ENCODE measurements at regions not wholly inside any gene's neighbourhood (a gene's known extent, or its start where the extent isn't known, plus 50 kb on each side); places are given as distances from the start of the nearest gene placed in this dataset.

- Histone ChIP-seq H3K36me3 (ENCODE audit: insufficient read depth, low read length) (no peaks in the 10 kb centered on the region), H3K9me3 (ENCODE audit: low read depth, low read length) (no peaks in the 10 kb centered on the region), H3K4me3 (no peak overlapping the region), H3K9ac (ENCODE audit: insufficient read length) (no peak overlapping the region), H3K27ac (no peak overlapping the region)
- no peak for DNase-seq (ENCODE audit: low read depth, low spot score)
- TF ChIP-seq POLR2AphosphoS5 (IDR thresholded peaks at IDR 0.05; ENCODE audit: borderline replicate concordance, low read depth, low read length) (no peak), FOXP2 (optimal IDR thresholded peaks at IDR 0.05; ENCODE audit: control extremely low read depth, extremely low read length, insufficient read depth) (no peak), EZH2 (IDR thresholded peaks at IDR 0.05) (no peak)
Observed at GRCh38 chr11:111099028-111099713, 146.4 kb upstream of the POU2AF2 start.

GRCh38 chr11:111098091-111098490 lies 147.4 kb upstream of the POU2AF2 start:
- Histone ChIP-seq H3K27ac (no peak overlapping the region), H3K36me3 (ENCODE audit: insufficient read depth, low read length) (no peaks in the 10 kb centered on the region), H3K9ac (ENCODE audit: insufficient read length) (no peak overlapping the region), H3K4me3 (no peak overlapping the region), H3K9me3 (ENCODE audit: low read depth, low read length) (no peaks in the 10 kb centered on the region)
- no peak for DNase-seq (ENCODE audit: low read depth, low spot score)
- TF ChIP-seq FOXP2 (optimal IDR thresholded peaks at IDR 0.05; ENCODE audit: control extremely low read depth, extremely low read length, insufficient read depth) = no peak
- TF ChIP-seq POLR2AphosphoS5 (IDR thresholded peaks at IDR 0.05; ENCODE audit: borderline replicate concordance, low read depth, low read length) = no peak
- TF ChIP-seq EZH2 (IDR thresholded peaks at IDR 0.05) = no peak

GRCh38 chr11:111097191-111097590 lies 148.3 kb upstream of the POU2AF2 start:
- Histone ChIP-seq H3K27ac (no peak overlapping the region), H3K4me3 (no peak overlapping the region), H3K9ac (ENCODE audit: insufficient read length) (no peak overlapping the region), H3K9me3 (ENCODE audit: low read depth, low read length) (no peaks in the 10 kb centered on the region), H3K36me3 (ENCODE audit: insufficient read depth, low read length) (no peaks in the 10 kb centered on the region)
- TF ChIP-seq EZH2 (IDR thresholded peaks at IDR 0.05) (no peak), POLR2AphosphoS5 (IDR thresholded peaks at IDR 0.05; ENCODE audit: borderline replicate concordance, low read depth, low read length) (no peak), FOXP2 (optimal IDR thresholded peaks at IDR 0.05; ENCODE audit: control extremely low read depth, extremely low read length, insufficient read depth) (no peak)
- DNase-seq (ENCODE audit: low read depth, low spot score) = no peak

- Histone ChIP-seq H3K4me3 (no peak overlapping the region), H3K36me3 (ENCODE audit: insufficient read depth, low read length) (no peaks in the 10 kb centered on the region), H3K9ac (ENCODE audit: insufficient read length) (no peak overlapping the region), H3K9me3 (ENCODE audit: low read depth, low read length) (no peaks in the 10 kb centered on the region), H3K27ac (no peak overlapping the region)
- no peak for DNase-seq (ENCODE audit: low read depth, low spot score)
- TF ChIP-seq POLR2AphosphoS5 (IDR thresholded peaks at IDR 0.05; ENCODE audit: borderline replicate concordance, low read depth, low read length) = no peak
- no peak for TF ChIP-seq FOXP2 (optimal IDR thresholded peaks at IDR 0.05; ENCODE audit: control extremely low read depth, extremely low read length, insufficient read depth)
- no peak for TF ChIP-seq EZH2 (IDR thresholded peaks at IDR 0.05)
Observed at GRCh38 chr11:111095327-111095726, 150.2 kb upstream of the POU2AF2 start.

GRCh38 chr11:111093061-111093460 lies 152.5 kb upstream of the POU2AF2 start:
- Histone ChIP-seq H3K36me3 (ENCODE audit: insufficient read depth, low read length) (no peaks in the 10 kb centered on the region), H3K9me3 (ENCODE audit: low read depth, low read length) (no peaks in the 10 kb centered on the region), H3K9ac (ENCODE audit: insufficient read length) (no peak overlapping the region), H3K4me3 (no peak overlapping the region), H3K27ac (no peak overlapping the region)
- DNase-seq (ENCODE audit: low read depth, low spot score) = no peak
- TF ChIP-seq EZH2 (IDR thresholded peaks at IDR 0.05) = no peak
- no peak for TF ChIP-seq FOXP2 (optimal IDR thresholded peaks at IDR 0.05; ENCODE audit: control extremely low read depth, extremely low read length, insufficient read depth)
- TF ChIP-seq POLR2AphosphoS5 (IDR thresholded peaks at IDR 0.05; ENCODE audit: borderline replicate concordance, low read depth, low read length) = no peak

GRCh38 chr11:111091321-111091938 lies 154.1 kb upstream of the POU2AF2 start:
- H3K9ac ChIP-seq (ENCODE audit: insufficient read length) = no peak overlapping the region
- H3K9me3 ChIP-seq (ENCODE audit: low read depth, low read length) = no peaks in the 10 kb centered on the region
- no peak overlapping the region for H3K27ac ChIP-seq
- TF ChIP-seq EZH2 (IDR thresholded peaks at IDR 0.05) = no peak
- no peak for TF ChIP-seq FOXP2 (optimal IDR thresholded peaks at IDR 0.05; ENCODE audit: control extremely low read depth, extremely low read length, insufficient read depth)
- TF ChIP-seq POLR2AphosphoS5 (IDR thresholded peaks at IDR 0.05; ENCODE audit: borderline replicate concordance, low read depth, low read length) = no peak
- H3K4me3 ChIP-seq = no peak overlapping the region
- no peak for DNase-seq (ENCODE audit: low read depth, low spot score)
- no peaks in the 10 kb centered on the region for H3K36me3 ChIP-seq (ENCODE audit: insufficient read depth, low read length)

- Histone ChIP-seq H3K9ac (ENCODE audit: insufficient read length) (no peak overlapping the region), H3K9me3 (ENCODE audit: low read depth, low read length) (no peaks in the 10 kb centered on the region), H3K36me3 (ENCODE audit: insufficient read depth, low read length) (no peaks in the 10 kb centered on the region), H3K4me3 (no peak overlapping the region), H3K27ac (no peak overlapping the region)
- no peak for TF ChIP-seq POLR2AphosphoS5 (IDR thresholded peaks at IDR 0.05; ENCODE audit: borderline replicate concordance, low read depth, low read length)
- no peak for TF ChIP-seq EZH2 (IDR thresholded peaks at IDR 0.05)
- no peak for TF ChIP-seq FOXP2 (optimal IDR thresholded peaks at IDR 0.05; ENCODE audit: control extremely low read depth, extremely low read length, insufficient read depth)
- DNase-seq (ENCODE audit: low read depth, low spot score) = no peak
Observed at GRCh38 chr11:111089759-111090158, 155.8 kb upstream of the POU2AF2 start.

- Histone ChIP-seq H3K27ac (no peak overlapping the region), H3K4me3 (no peak overlapping the region), H3K9ac (ENCODE audit: insufficient read length) (no peak overlapping the region), H3K36me3 (ENCODE audit: insufficient read depth, low read length) (no peaks in the 10 kb centered on the region), H3K9me3 (ENCODE audit: low read depth, low read length) (no peaks in the 10 kb centered on the region)
- TF ChIP-seq EZH2 (IDR thresholded peaks at IDR 0.05) (no peak), POLR2AphosphoS5 (IDR thresholded peaks at IDR 0.05; ENCODE audit: borderline replicate concordance, low read depth, low read length) (no peak), FOXP2 (optimal IDR thresholded peaks at IDR 0.05; ENCODE audit: control extremely low read depth, extremely low read length, insufficient read depth) (no peak)
- no peak for DNase-seq (ENCODE audit: low read depth, low spot score)
Observed at GRCh38 chr11:111088847-111089355, 156.6 kb upstream of the POU2AF2 start.

All from SK-N-MC (cell line).